GM23338 (cell line): ENCODE measurements at regions not wholly inside any gene's neighbourhood (a gene's known extent, or its start where the extent isn't known, plus 50 kb on each side); places are given as distances from the start of the nearest gene placed in this dataset.

Experiments used
- CREB1 ChIP-seq: fragments of 250-450 bp; sonication (Bioruptor Pico); IDR thresholded peaks from 2 replicates; pipeline ENCODE4 v1.5.0; 2020; ENCODE audit warnings: low read depth, mild to moderate bottlenecking, moderate library complexity
- CTCF ChIP-seq, 2 experiments: fragments of 200-600 bp in 1 of 2; sonication (generic) in 1 of 2; conservative IDR thresholded peaks; 2 replicates each; pipeline versions ENCODE4 v1.5.1 to v1.6.1; 2016 to 2017; ENCODE audit warnings: antibody characterized with exemption in 2 of 2, low read depth in 2 of 2, mild to moderate bottlenecking in 2 of 2, moderate library complexity in 1 of 2
- ETS1 ChIP-seq: IDR thresholded peaks from 2 replicates; pipeline ENCODE4 v1.6.1; 2016; ENCODE audit warnings: antibody characterized with exemption
- EZH2 ChIP-seq: fragments of 200-600 bp; sonication (generic); IDR thresholded peaks from one replicate; pipeline ENCODE4 v1.8.0; 2017; ENCODE audit warnings: antibody characterized with exemption, mild to moderate bottlenecking, low read depth; ENCODE audit not compliant: unreplicated experiment
- EZH2phosphoT487 ChIP-seq: fragments of 200-600 bp; sonication (generic); IDR thresholded peaks from one replicate; pipeline ENCODE4 v1.8.1; 2018; ENCODE audit warnings: antibody characterized with exemption; ENCODE audit not compliant: unreplicated experiment
- JUNB ChIP-seq: IDR thresholded peaks from one replicate; pipeline ENCODE4 v1.6.1; 2016; ENCODE audit warnings: antibody characterized with exemption; ENCODE audit not compliant: unreplicated experiment
- NANOG ChIP-seq: IDR thresholded peaks from 2 replicates; pipeline ENCODE4 v1.6.1; 2016; ENCODE audit warnings: antibody characterized with exemption, borderline replicate concordance
- POLR2AphosphoS5 ChIP-seq: IDR thresholded peaks from 2 replicates; pipeline ENCODE4 v1.6.1; 2016; ENCODE audit warnings: antibody characterized with exemption, low read depth
- REST ChIP-seq: IDR thresholded peaks from one replicate; pipeline ENCODE4 v1.6.1; 2018; ENCODE audit warnings: antibody characterized with exemption; ENCODE audit not compliant: unreplicated experiment
- STAT1 ChIP-seq: IDR thresholded peaks from one replicate; pipeline ENCODE4 v1.6.1; 2016; ENCODE audit warnings: antibody characterized with exemption; ENCODE audit not compliant: unreplicated experiment
- ZNF114 ChIP-seq: fragments of 250-450 bp; sonication (Bioruptor Pico); IDR thresholded peaks from 2 replicates; pipeline ENCODE4 v1.5.0; 2020; ENCODE audit warnings: mild to moderate bottlenecking, moderate library complexity
- ZNF331 ChIP-seq: fragments of 250-450 bp; sonication (Bioruptor Pico); IDR thresholded peaks from 2 replicates; pipeline ENCODE4 v1.5.0; 2020; ENCODE audit warnings: low read depth, mild to moderate bottlenecking, moderate library complexity

GRCh38 chr3:19717736-19718135 is 216.3 kb downstream of the EFHB start:
- TF ChIP-seq JUNB (no peak), POLR2AphosphoS5 (no peak), CTCF (conservative IDR thresholded peaks at IDR 0.05; ENCODE audit: low read depth in 2 of 2) (no peak), EZH2phosphoT487 (no peak), EZH2 (no peak), CREB1 (CRISPR knock-in tag) (no peak), REST (no peak), ETS1 (no peak), ZNF114 (CRISPR knock-in tag) (no peak), ZNF331 (no peak), NANOG (no peak), STAT1 (no peak)
